Thoracic aorta (tissue), 2 donors: ENCODE measurements at regions not wholly inside any gene's neighbourhood (a gene's known extent, or its start where the extent isn't known, plus 50 kb on each side); places are given as distances from the start of the nearest gene placed in this dataset.
"Not testable (repeated sequence)": the region's sequence is repeated elsewhere in the genome, so short reads cannot be mapped to it uniquely, and the experiment has no call there.

Source experiments
- ATAC-seq: fragments of 150-250 bp; one replicate; pipeline ENCODE4 v1.8.0; 2017; ENCODE audit warnings: low read depth; ENCODE audit not compliant: insufficient number of reproducible peaks, low FRiP score
- DNase-seq: peaks from one replicate; pipeline ENCODE4 v3.0.0-alpha.2; 2020; ENCODE audit warnings: low spot score
- H3K27ac ChIP-seq, 2 donors: fragments of 200-600 bp; sonication (generic); 1 replicate in 1 of 2; 2 replicates in 1 of 2; pipeline ENCODE4 v1.5.1; 2016; ENCODE audit warnings: mild to moderate bottlenecking in 2 of 2, moderate library complexity in 2 of 2
- H3K27me3 ChIP-seq: fragments of 200-600 bp; sonication (generic); replicated peaks from 2 replicates; pipeline ENCODE4 v1.6.0; 2016; ENCODE audit warnings: mild to moderate bottlenecking; ENCODE audit not compliant: insufficient read depth
- H3K36me3 ChIP-seq: fragments of 200-600 bp; sonication (generic); one replicate; pipeline ENCODE4 v1.5.1; 2016
- H3K4me1 ChIP-seq, 2 donors: fragments of 200-600 bp; sonication (generic); 1 replicate in 1 of 2; 2 replicates in 1 of 2; pipeline versions ENCODE4 v1.5.1 to v1.6.0; 2016; ENCODE audit warnings: low read depth in 2 of 2, mild to moderate bottlenecking in 1 of 2; ENCODE audit not compliant: control insufficient read depth in 1 of 2
- H3K4me3 ChIP-seq: fragments of 200-600 bp; sonication (generic); 2 replicates; pipeline ENCODE4 v1.5.1; 2016; ENCODE audit warnings: mild to moderate bottlenecking
- H3K9me3 ChIP-seq: fragments of 200-600 bp; sonication (generic); 2 replicates; pipeline ENCODE4 v1.5.1; 2016
- TF ChIP-seq, protein P1 (sequence below): fragments of 200-600 bp; sonication (generic); IDR thresholded peaks from one replicate; pipeline ENCODE4 v1.5.1; 2019; ENCODE audit warnings: antibody characterized with exemption

DNA sequence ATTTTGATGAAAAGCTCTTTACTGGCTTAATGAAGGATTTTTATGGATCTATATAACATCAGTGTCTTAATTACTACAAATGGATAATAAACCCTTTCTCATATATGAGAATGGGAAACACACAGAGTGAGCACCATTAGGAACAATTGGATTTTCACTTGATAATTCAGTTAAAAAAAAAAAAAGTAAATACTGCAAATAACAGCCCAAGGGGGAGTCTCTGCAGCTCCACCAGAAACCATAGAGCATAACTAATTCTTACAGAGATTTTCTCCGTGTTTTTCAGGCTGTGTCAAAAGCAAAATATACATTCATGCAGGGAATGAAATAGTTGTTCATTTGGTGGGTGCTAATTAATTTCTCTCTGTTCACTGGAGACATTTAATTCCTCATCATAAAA lies 125.3 kb downstream of the EBLN2 start:
- no peaks in the 10 kb centered on the region for H3K4me1 ChIP-seq
- H3K27me3 ChIP-seq, result no peaks in the 10 kb centered on the region
- DNase-seq (no peak), ATAC-seq (no peak)
- H3K4me3 ChIP-seq, result no peak overlapping the region
- H3K27ac ChIP-seq, result no peak overlapping the region
- TF ChIP-seq, protein P1, sequence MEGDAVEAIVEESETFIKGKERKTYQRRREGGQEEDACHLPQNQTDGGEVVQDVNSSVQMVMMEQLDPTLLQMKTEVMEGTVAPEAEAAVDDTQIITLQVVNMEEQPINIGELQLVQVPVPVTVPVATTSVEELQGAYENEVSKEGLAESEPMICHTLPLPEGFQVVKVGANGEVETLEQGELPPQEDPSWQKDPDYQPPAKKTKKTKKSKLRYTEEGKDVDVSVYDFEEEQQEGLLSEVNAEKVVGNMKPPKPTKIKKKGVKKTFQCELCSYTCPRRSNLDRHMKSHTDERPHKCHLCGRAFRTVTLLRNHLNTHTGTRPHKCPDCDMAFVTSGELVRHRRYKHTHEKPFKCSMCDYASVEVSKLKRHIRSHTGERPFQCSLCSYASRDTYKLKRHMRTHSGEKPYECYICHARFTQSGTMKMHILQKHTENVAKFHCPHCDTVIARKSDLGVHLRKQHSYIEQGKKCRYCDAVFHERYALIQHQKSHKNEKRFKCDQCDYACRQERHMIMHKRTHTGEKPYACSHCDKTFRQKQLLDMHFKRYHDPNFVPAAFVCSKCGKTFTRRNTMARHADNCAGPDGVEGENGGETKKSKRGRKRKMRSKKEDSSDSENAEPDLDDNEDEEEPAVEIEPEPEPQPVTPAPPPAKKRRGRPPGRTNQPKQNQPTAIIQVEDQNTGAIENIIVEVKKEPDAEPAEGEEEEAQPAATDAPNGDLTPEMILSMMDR, result no peak
- no peaks in the 10 kb centered on the region for H3K9me3 ChIP-seq
- H3K36me3 ChIP-seq, result no peaks in the 10 kb centered on the region

DNA sequence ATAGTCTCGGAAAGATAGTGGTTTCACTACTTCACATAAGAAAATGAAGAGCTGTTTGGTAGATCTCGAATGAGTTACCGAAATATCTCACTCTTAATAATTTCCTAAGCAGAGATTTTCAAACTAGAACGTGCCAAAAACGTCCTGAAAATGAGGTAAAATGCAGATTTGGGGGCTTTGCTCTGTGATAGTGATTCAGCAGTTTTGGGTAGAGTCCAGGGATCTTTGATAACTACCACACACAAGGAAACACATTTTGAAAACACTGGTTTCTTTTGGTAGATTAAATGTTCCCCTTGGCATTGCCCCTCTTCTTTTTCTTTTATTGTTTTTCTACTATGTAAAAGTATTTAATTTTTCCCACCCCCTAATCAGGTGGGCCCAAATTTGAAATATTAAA lies 125.9 kb downstream of the EBLN2 start:
- H3K36me3 ChIP-seq, result no peaks in the 10 kb centered on the region
- TF ChIP-seq, protein P1, result no peak
- H3K27me3 ChIP-seq, result no peaks in the 10 kb centered on the region
- H3K4me1 ChIP-seq, result no peaks in the 10 kb centered on the region
- no peaks in the 10 kb centered on the region for H3K9me3 ChIP-seq
- H3K4me3 ChIP-seq, result no peak overlapping the region
- no peak overlapping the region for H3K27ac ChIP-seq
- DNase-seq, result no peak
- no peak for ATAC-seq

- Histone ChIP-seq H3K9me3 (no peaks in the 10 kb centered on the region), H3K4me1 (no peaks in the 10 kb centered on the region), H3K27me3 (no peaks in the 10 kb centered on the region), H3K36me3 (no peaks in the 10 kb centered on the region), H3K4me3 (no peak overlapping the region), H3K27ac (no peak overlapping the region)
- TF ChIP-seq, protein P1, result no peak
- no peak for DNase-seq
- ATAC-seq, result no peak
These were observed 127.2 kb downstream of the EBLN2 start for GRCh38 chr3:73188707-73189106.

DNA sequence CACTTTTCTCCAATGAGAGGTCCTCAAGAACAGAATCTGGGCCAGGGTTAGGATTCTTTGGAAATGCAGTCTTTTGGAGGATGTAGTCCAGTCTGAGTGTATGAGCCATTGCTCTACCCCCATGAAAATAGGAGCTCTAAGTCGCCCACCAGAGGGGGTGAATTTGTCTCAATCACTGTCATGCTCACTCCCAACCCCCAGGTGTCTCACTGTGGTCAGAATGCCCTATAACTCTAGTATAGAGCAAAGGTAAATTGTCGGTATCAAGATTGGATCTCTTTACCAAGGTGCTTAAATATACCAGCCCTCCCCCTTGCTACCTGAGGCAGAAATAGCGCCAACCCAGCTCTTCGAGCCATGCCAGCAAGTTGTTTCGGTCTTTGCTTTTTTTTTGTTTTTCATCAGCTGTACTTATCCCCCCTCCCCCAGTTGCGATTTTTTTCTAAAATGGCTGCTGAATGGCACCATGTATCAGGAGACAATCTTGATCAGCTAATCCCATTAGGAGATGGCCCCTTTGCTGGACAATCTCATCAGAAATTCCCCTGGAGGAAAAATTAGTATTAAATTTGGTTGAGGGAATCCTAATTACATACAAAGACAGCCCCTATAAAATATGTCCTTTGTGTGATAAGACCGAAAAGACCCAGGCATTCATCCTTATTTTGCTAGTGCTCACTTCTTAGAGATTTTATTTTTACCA lies 130.7 kb downstream of the EBLN2 start:
- TF ChIP-seq, protein P1, result no peak
- ATAC-seq, result no peak
- no peak for DNase-seq

GRCh38 chr3:73193943-73194342 lies 132.5 kb downstream of the EBLN2 start:
- H3K4me1 ChIP-seq, ATAC-seq, H3K36me3 ChIP-seq, H3K9me3 ChIP-seq, H3K27ac ChIP-seq, H3K4me3 ChIP-seq, DNase-seq, H3K27me3 ChIP-seq: not testable (repeated sequence)

More for the DNA sequence above, 130.7 kb downstream of the EBLN2 start:
- no peaks in the 10 kb centered on the region for H3K9me3 ChIP-seq
- H3K4me1 ChIP-seq, result no peaks in the 10 kb centered on the region
- no peaks in the 10 kb centered on the region for H3K27me3 ChIP-seq
- no peak overlapping the region for H3K4me3 ChIP-seq
- no peaks in the 10 kb centered on the region for H3K36me3 ChIP-seq
- H3K27ac ChIP-seq, result no peak overlapping the region

GRCh38 chr3:73197187-73197586 lies 135.7 kb downstream of the EBLN2 start:
- no peak for DNase-seq
- Histone ChIP-seq H3K4me1 (no peaks in the 10 kb centered on the region), H3K27ac (no peak overlapping the region), H3K36me3 (no peaks in the 10 kb centered on the region), H3K27me3 (no peaks in the 10 kb centered on the region), H3K4me3 (no peak overlapping the region), H3K9me3 (no peaks in the 10 kb centered on the region)
- ATAC-seq, result no peak
- TF ChIP-seq, protein P1, result no peak
